Neural cell (in vitro differentiated cells): ENCODE measurements at regions not wholly inside any gene's neighbourhood (a gene's known extent, or its start where the extent isn't known, plus 50 kb on each side); places are given as distances from the start of the nearest gene placed in this dataset.

Source experiments
- H2AFZ ChIP-seq: fragments of 200-600, 300-800 bp; sonication (generic), shearing (Covaris generic); 2 replicates; pipeline ENCODE4 v1.6.0; 2014; ENCODE audit warnings: low read depth, mild to moderate bottlenecking, antibody characterized with exemption, low read length, moderate library complexity
- H3F3A ChIP-seq: fragments of 200-600 bp; shearing (Covaris generic); 2 replicates; pipeline ENCODE4 v1.6.1; 2016; ENCODE audit warnings: mild to moderate bottlenecking, moderate library complexity, mixed read lengths, antibody characterized with exemption, low read length; ENCODE audit not compliant: insufficient read depth, poor library complexity, severe bottlenecking
- H3K27ac ChIP-seq: fragments of 200-600, 300-800 bp; sonication (generic), shearing (Covaris generic); 2 replicates; pipeline ENCODE4 v1.5.1; 2014; ENCODE audit warnings: mild to moderate bottlenecking, low read length, moderate library complexity
- H3K27me3 ChIP-seq: fragments of 300-800, 200-600 bp; sonication (generic), shearing (Covaris generic); 2 replicates; pipeline ENCODE4 v1.6.0; 2014; ENCODE audit warnings: mild to moderate bottlenecking, low read depth, low read length, moderate library complexity; ENCODE audit not compliant: insufficient read depth
- H3K36me3 ChIP-seq: fragments of 300-800, 200-600 bp; sonication (generic), shearing (Covaris generic); 2 replicates; pipeline ENCODE4 v1.5.1; 2014; ENCODE audit warnings: mild to moderate bottlenecking, antibody characterized with exemption, low read length, moderate library complexity; ENCODE audit not compliant: insufficient read depth
- H3K4me2 ChIP-seq: fragments of 300-800, 200-600 bp; sonication (generic), shearing (Covaris generic); 2 replicates; pipeline ENCODE4 v1.6.0; 2014; ENCODE audit warnings: mild to moderate bottlenecking, low read length
- H3K4me3 ChIP-seq: fragments of 300-800, 200-600 bp; sonication (generic), shearing (Covaris generic); 2 replicates; pipeline ENCODE4 v1.5.1; 2014; ENCODE audit warnings: mild to moderate bottlenecking, low read length, moderate library complexity
- H3K79me2 ChIP-seq: fragments of 200-600 bp; shearing (Covaris generic); replicated peaks from 2 replicates; pipeline ENCODE4 v1.6.0; 2014; ENCODE audit warnings: mild to moderate bottlenecking, low read length, moderate library complexity; ENCODE audit not compliant: insufficient read depth
- H3K9ac ChIP-seq: fragments of 300-800, 200-600 bp; sonication (generic), shearing (Covaris generic); 2 replicates; pipeline ENCODE4 v1.6.1; 2016; ENCODE audit warnings: mild to moderate bottlenecking, low read length, mixed read lengths
- H3K9me2 ChIP-seq: fragments of 200-600 bp; shearing (Covaris generic); 2 replicates; pipeline ENCODE4 v1.6.1; 2016; ENCODE audit warnings: mild to moderate bottlenecking, low read length, mixed read lengths; ENCODE audit not compliant: insufficient read depth
- H3K9me3 ChIP-seq: fragments of 200-600, 300-800 bp; sonication (generic), shearing (Covaris generic); 2 replicates; pipeline ENCODE4 v1.6.1; 2016; ENCODE audit warnings: mild to moderate bottlenecking, mixed run types, low read length, moderate library complexity, mixed read lengths
- H4K20me1 ChIP-seq: fragments of 200-600 bp; shearing (Covaris generic); 2 replicates; pipeline ENCODE4 v1.6.1; 2016; ENCODE audit warnings: mild to moderate bottlenecking, mixed run types; ENCODE audit not compliant: insufficient read depth
- CTCF ChIP-seq: fragments of 450-650 bp; IDR thresholded peaks from 2 replicates; pipeline ENCODE4 v1.5.1; 2014; ENCODE audit warnings: antibody characterized with exemption, mild to moderate bottlenecking, moderate library complexity; ENCODE audit not compliant: poor library complexity, severe bottlenecking
- EP300 ChIP-seq: fragments of 450-650 bp; conservative IDR thresholded peaks from 2 replicates; pipeline ENCODE4 v1.6.1; 2014; ENCODE audit warnings: antibody characterized with exemption, mild to moderate bottlenecking, moderate library complexity; ENCODE audit not compliant: poor library complexity, severe bottlenecking
- EZH2 ChIP-seq: fragments of 200-600, 300-800 bp; shearing (Covaris generic), sonication (generic); IDR thresholded peaks from 2 replicates; pipeline ENCODE4 v1.6.1; 2014; ENCODE audit warnings: antibody characterized with exemption, low read length, borderline replicate concordance, mild to moderate bottlenecking; ENCODE audit not compliant: insufficient read depth, poor library complexity, severe bottlenecking
- MXI1 ChIP-seq: fragments of 450-650 bp; conservative IDR thresholded peaks from 2 replicates; pipeline ENCODE4 v1.6.1; 2014; ENCODE audit warnings: antibody characterized with exemption, mild to moderate bottlenecking; ENCODE audit not compliant: poor library complexity, severe bottlenecking
- POLR2AphosphoS5 ChIP-seq: IDR thresholded peaks from 2 replicates; pipeline ENCODE4 v1.6.1; 2012
- RAD21 ChIP-seq: fragments of 450-650 bp; conservative IDR thresholded peaks from 2 replicates; pipeline ENCODE4 v1.6.1; 2014; ENCODE audit warnings: antibody characterized with exemption, mild to moderate bottlenecking, moderate library complexity
- REST ChIP-seq: IDR thresholded peaks from 2 replicates; pipeline ENCODE4 v1.6.1; 2012; ENCODE audit warnings: borderline replicate concordance
- SMC3 ChIP-seq: fragments of 450-650 bp; conservative IDR thresholded peaks from 2 replicates; pipeline ENCODE4 v1.6.1; 2014; ENCODE audit warnings: antibody characterized with exemption, mild to moderate bottlenecking, moderate library complexity; ENCODE audit not compliant: poor library complexity
- TAF1 ChIP-seq: IDR thresholded peaks from 2 replicates; pipeline ENCODE4 v1.6.1; 2012; ENCODE audit warnings: low read depth

GRCh38 chr12:30531731-30532678 is 163.7 kb downstream of the IPO8 start:
- H3K9me3 ChIP-seq, result no peaks in the 10 kb centered on the region
- H2AFZ ChIP-seq, result no peak overlapping the region
- no peak overlapping the region for H3K4me3 ChIP-seq
- H3K4me2 ChIP-seq, result no peak overlapping the region
- H4K20me1 ChIP-seq, result no peaks in the 10 kb centered on the region
- no peak overlapping the region for H3K27ac ChIP-seq
- no peak for TF ChIP-seq EP300
- no peaks in the 10 kb centered on the region for H3K27me3 ChIP-seq
- H3K36me3 ChIP-seq, result no peaks in the 10 kb centered on the region
- no peaks in the 10 kb centered on the region for H3K9me2 ChIP-seq
- no peak overlapping the region for H3K9ac ChIP-seq
- H3K79me2 ChIP-seq, result no peaks in the 10 kb centered on the region
- no peaks in the 10 kb centered on the region for H3F3A ChIP-seq

GRCh38 chr12:30529489-30530269 is 166.0 kb downstream of the IPO8 start:
- H3K9me2 ChIP-seq, result no peaks in the 10 kb centered on the region
- no peaks in the 10 kb centered on the region for H3K79me2 ChIP-seq
- H3K9me3 ChIP-seq, result no peaks in the 10 kb centered on the region
- no peaks in the 10 kb centered on the region for H4K20me1 ChIP-seq
- H3K4me3 ChIP-seq, result no peak overlapping the region
- no peak overlapping the region for H2AFZ ChIP-seq
- H3F3A ChIP-seq, result no peaks in the 10 kb centered on the region
- no peak overlapping the region for H3K27ac ChIP-seq
- H3K27me3 ChIP-seq, result no peaks in the 10 kb centered on the region
- peak overlapping the region; percentile 1 for H3K4me2 ChIP-seq
- no peak overlapping the region for H3K9ac ChIP-seq
- TF ChIP-seq EP300, result peak; percentile 26
- no peak for TF ChIP-seq REST
- TF ChIP-seq EZH2, result no peak
- TF ChIP-seq POLR2AphosphoS5, result peak; percentile 39
- no peaks in the 10 kb centered on the region for H3K36me3 ChIP-seq

- Histone ChIP-seq H4K20me1 (no peaks in the 10 kb centered on the region), H3K9me3 (no peaks in the 10 kb centered on the region), H3K4me2 (no peak overlapping the region), H3K79me2 (no peaks in the 10 kb centered on the region), H3K27ac (no peak overlapping the region), H3K36me3 (no peaks in the 10 kb centered on the region), H3K27me3 (no peaks in the 10 kb centered on the region), H3K9me2 (no peaks in the 10 kb centered on the region), H2AFZ (no peak overlapping the region), H3K4me3 (no peak overlapping the region), H3F3A (no peaks in the 10 kb centered on the region), H3K9ac (no peak overlapping the region)
- no peak for TF ChIP-seq REST
- no peak for TF ChIP-seq RAD21
- TF ChIP-seq POLR2AphosphoS5, result no peak
- TF ChIP-seq MXI1, result no peak
- TF ChIP-seq SMC3, result no peak
- TF ChIP-seq EP300, result no peak
- TF ChIP-seq CTCF, result no peak
- no peak for TF ChIP-seq EZH2
- no peak for TF ChIP-seq TAF1
Observed at GRCh38 chr12:30525171-30525570, 170.5 kb downstream of the IPO8 start.
